ENCODE measurements at regions not wholly inside any gene's neighbourhood (a gene's known extent, or its start where the extent isn't known, plus 50 kb on each side); places are given as distances from the start of the nearest gene placed in this dataset.

GRCh38 chr5:73365301-73365853 lies 83.2 kb downstream of the FOXD1 start:
- TF ChIP-seq CTCF (IDR thresholded peaks at IDR 0.05) (no peak), POLR2A (IDR thresholded peaks at IDR 0.05) (no peak)
